Ishikawa (cell line): ENCODE measurements at regions not wholly inside any gene's neighbourhood (a gene's known extent, or its start where the extent isn't known, plus 50 kb on each side); places are given as distances from the start of the nearest gene placed in this dataset.

Experiments used
- CEBPB ChIP-seq: IDR thresholded peaks from 2 replicates; pipeline ENCODE4 v1.6.1; 2012
- CREB1 ChIP-seq: IDR thresholded peaks from 2 replicates; pipeline ENCODE4 v1.6.1; 2012; ENCODE audit warnings: low read depth
- EGR1 ChIP-seq: IDR thresholded peaks from 2 replicates; pipeline ENCODE4 v1.6.1; 2012
- EP300 ChIP-seq: IDR thresholded peaks from 2 replicates; pipeline ENCODE4 v1.6.1; 2012; ENCODE audit warnings: borderline replicate concordance
- FOXM1 ChIP-seq: IDR thresholded peaks from 2 replicates; pipeline ENCODE4 v1.6.1; 2012; ENCODE audit warnings: low read depth, borderline replicate concordance
- MAX ChIP-seq: IDR thresholded peaks from 2 replicates; pipeline ENCODE4 v1.6.1; 2012
- NFIC ChIP-seq: IDR thresholded peaks from 2 replicates; pipeline ENCODE4 v1.6.1; 2012
- RAD21 ChIP-seq: IDR thresholded peaks from 2 replicates; pipeline ENCODE4 v1.6.1; 2012; ENCODE audit warnings: low read depth
- REST ChIP-seq: IDR thresholded peaks from 2 replicates; pipeline ENCODE4 v1.6.1; 2012; ENCODE audit warnings: low read depth, mild to moderate bottlenecking
- TAF1 ChIP-seq: IDR thresholded peaks from 2 replicates; pipeline ENCODE4 v1.6.1; 2012; ENCODE audit warnings: low read depth, mild to moderate bottlenecking
- TCF12 ChIP-seq: IDR thresholded peaks from 2 replicates; pipeline ENCODE4 v1.6.1; 2012; ENCODE audit warnings: low read depth
- TEAD4 ChIP-seq: IDR thresholded peaks from 2 replicates; pipeline ENCODE4 v1.6.1; 2012
- YY1 ChIP-seq: IDR thresholded peaks from 2 replicates; pipeline ENCODE4 v1.6.1; 2012; ENCODE audit warnings: low read depth
- ZBTB7A ChIP-seq: IDR thresholded peaks from 2 replicates; pipeline ENCODE4 v1.6.1; 2012; ENCODE audit warnings: low read depth
- TF ChIP-seq, protein P1 (sequence below): IDR thresholded peaks from 2 replicates; pipeline ENCODE4 v1.6.1; 2012

- no peak for TF ChIP-seq CREB1
- no peak for TF ChIP-seq EP300
- no peak for TF ChIP-seq RAD21
- no peak for TF ChIP-seq REST
- no peak for TF ChIP-seq TEAD4
- no peak for TF ChIP-seq FOXM1
- no peak for TF ChIP-seq TAF1
- TF ChIP-seq MAX = no peak
- no peak for TF ChIP-seq TCF12
- TF ChIP-seq, protein P1, sequence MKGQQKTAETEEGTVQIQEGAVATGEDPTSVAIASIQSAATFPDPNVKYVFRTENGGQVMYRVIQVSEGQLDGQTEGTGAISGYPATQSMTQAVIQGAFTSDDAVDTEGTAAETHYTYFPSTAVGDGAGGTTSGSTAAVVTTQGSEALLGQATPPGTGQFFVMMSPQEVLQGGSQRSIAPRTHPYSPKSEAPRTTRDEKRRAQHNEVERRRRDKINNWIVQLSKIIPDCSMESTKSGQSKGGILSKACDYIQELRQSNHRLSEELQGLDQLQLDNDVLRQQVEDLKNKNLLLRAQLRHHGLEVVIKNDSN = no peak
- no peak for TF ChIP-seq NFIC
- no peak for TF ChIP-seq CEBPB
- TF ChIP-seq EGR1 = no peak
- no peak for TF ChIP-seq YY1
- no peak for TF ChIP-seq ZBTB7A
Measured at GRCh38 chr6:119495230-119495683, 145.7 kb upstream of the MAN1A1 start.

DNA sequence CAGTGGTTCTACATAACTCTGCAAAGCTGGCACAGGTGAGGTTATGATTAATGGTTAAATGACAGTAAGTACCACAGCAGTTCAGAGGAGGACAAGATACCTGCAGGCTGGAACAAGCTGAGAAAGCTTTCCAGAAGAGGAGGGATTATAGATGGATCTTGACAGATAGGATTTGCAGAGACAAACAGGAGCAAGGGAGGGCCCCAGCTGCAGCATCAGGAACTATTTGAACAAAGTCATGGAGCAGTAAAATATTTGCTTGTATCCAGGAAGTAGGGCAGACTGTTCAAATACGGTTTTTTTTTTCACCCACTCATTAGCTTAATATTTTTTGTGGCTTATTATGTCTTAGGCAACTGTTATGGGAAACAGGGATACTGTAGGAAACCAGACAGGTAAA lies 144.4 kb upstream of the MAN1A1 start:
- TF ChIP-seq NFIC = no peak
- no peak for TF ChIP-seq TCF12
- no peak for TF ChIP-seq FOXM1
- TF ChIP-seq ZBTB7A = no peak
- TF ChIP-seq RAD21 = no peak
- no peak for TF ChIP-seq EGR1
- no peak for TF ChIP-seq TAF1
- TF ChIP-seq REST = no peak
- TF ChIP-seq YY1 = no peak
- TF ChIP-seq EP300 = no peak
- no peak for TF ChIP-seq TEAD4

DNA sequence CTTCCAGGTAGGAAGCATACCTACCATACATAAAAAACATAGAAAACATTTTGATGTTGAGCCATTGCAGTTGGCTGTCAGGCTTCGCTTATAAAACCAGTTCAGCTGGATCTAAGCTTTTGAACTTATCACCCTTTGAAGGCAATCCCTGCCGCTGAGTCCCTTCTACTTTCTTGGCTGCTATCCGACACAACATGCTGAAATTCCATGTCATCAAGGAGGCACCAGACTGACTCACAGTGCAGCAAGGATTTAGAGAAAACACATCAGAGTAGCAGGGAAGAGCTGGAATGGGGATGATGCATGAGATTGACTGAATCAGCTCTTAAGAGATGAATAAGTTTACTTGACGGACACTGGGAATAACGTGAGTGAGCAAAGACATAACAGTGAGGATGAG lies 135.0 kb upstream of the MAN1A1 start:
- TF ChIP-seq TCF12 (no peak), MAX (no peak), CEBPB (no peak), CREB1 (no peak), NFIC (no peak), FOXM1 (no peak), EGR1 (no peak)

GRCh38 chr6:119483908-119484307 lies 134.3 kb upstream of the MAN1A1 start:
- TF ChIP-seq EP300 (no peak), MAX (no peak), CEBPB (no peak), EGR1 (no peak), TEAD4 (no peak), CREB1 (no peak), TAF1 (no peak), RAD21 (no peak)
- TF ChIP-seq, protein P1 = no peak

- no peak for TF ChIP-seq YY1
- no peak for TF ChIP-seq TCF12
- TF ChIP-seq, protein P1 = no peak
- no peak for TF ChIP-seq CREB1
- no peak for TF ChIP-seq EP300
- TF ChIP-seq REST = no peak
- no peak for TF ChIP-seq FOXM1
- no peak for TF ChIP-seq TEAD4
- TF ChIP-seq MAX = no peak
- TF ChIP-seq EGR1 = no peak
- TF ChIP-seq NFIC = no peak
Measured at GRCh38 chr6:119482850-119483285, 133.3 kb upstream of the MAN1A1 start.
